Activated effector memory CD4-positive, alpha-beta T cell treated with anti-CD3 and anti-CD28 coated beads, Interleukin-2, amount 50 U/mL, for 16 hours (primary cell): ENCODE measurements at regions not wholly inside any gene's neighbourhood (a gene's known extent, or its start where the extent isn't known, plus 50 kb on each side); places are given as distances from the start of the nearest gene placed in this dataset.

Experiments
- DNase-seq: peaks from one replicate; pipeline ENCODE4 v3.0.0-alpha.2; 2020

DNA sequence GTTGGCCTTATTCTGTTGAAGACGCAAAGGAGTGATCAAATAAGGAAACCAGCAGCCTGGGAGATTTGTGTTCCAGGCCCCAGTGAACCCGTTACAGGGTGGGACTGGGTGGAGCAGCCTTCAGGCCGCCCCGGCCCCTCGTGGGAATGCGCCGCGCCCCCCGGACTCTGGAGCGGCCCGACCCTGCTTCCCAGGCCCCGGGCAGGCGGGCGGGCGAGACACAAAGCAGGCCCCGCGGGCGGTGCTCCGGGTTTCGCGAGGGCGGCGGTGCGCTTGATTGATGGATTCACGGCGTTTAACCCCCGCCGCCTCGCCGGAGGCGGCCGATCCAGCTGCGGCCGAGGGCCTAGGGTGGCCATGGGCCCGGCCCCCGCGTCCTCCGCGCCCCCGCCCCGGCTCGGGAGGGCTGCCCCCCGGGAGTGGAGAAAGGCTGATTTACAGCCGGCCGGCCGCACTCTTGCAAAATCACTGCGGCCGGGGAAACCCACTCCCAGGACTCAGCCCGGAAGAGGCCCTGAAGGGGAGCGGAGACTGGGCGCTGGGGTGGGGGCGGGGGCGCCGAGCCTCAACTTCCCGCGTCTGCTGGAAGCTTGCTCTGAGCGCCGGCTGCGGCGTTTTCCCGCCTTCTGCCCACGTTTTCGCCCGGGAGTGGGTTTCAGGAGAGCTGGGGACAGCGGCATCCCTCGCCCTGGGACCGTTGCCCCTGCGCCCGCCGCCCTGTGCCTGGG is 299.6 kb upstream of the NFE2L3 start:
- no peak for DNase-seq

DNA sequence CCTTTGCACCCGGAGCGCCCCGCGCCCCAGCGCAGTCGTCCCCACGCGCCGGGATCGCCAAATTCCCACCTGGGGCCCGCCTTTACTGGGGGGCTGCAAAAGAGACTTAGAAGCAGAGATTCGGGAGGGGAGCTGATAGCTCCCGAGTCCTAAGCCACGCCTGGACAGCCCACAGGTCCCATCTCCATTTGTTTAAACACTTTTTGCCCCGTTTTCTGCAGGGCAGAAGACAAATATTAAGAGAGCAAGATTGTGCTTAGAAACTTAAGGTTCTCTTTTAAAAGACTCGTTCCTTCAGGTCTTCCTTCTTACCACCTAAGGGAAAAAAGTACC is 299.1 kb upstream of the NFE2L3 start:
- no peak for DNase-seq

DNA sequence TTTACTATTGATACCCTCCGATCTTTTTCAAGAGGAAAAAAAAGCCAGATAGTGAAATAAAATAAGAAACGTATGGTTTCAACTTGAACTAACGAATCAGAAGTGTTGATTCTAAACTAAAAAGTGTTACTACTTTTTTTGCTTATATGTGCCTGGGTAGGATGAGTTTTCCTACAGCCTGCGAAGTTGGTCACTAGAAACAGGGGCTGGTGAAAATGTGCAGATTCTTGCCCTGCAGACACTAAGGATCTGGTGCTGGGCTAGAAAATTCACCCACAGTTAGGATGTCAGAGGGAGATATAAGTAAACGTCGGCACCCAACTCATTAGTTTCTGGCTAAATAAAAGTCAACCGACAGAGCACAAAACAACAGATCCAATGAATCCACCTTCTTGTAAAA is 298.7 kb upstream of the NFE2L3 start:
- no peak for DNase-seq

DNA sequence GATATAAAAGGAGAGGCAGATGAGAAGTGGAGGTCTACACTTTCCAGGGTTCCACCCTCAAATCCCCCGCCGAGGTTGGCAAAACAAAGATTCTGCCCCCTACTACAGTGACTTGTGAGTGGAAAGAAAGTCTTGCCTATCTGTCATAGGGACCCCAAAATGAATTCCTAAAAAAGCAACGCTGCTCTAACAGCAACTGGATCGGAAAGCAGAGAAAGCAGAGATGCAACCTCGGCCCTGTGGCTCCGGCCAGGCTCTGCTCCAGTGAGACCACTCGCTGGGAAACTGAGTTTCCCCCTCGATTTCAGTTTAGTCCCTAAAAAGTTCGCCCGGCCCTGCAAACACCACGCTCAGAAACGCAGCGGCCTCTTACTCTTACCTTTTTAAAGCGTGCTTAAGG is 297.9 kb upstream of the NFE2L3 start:
- no peak for DNase-seq

DNA sequence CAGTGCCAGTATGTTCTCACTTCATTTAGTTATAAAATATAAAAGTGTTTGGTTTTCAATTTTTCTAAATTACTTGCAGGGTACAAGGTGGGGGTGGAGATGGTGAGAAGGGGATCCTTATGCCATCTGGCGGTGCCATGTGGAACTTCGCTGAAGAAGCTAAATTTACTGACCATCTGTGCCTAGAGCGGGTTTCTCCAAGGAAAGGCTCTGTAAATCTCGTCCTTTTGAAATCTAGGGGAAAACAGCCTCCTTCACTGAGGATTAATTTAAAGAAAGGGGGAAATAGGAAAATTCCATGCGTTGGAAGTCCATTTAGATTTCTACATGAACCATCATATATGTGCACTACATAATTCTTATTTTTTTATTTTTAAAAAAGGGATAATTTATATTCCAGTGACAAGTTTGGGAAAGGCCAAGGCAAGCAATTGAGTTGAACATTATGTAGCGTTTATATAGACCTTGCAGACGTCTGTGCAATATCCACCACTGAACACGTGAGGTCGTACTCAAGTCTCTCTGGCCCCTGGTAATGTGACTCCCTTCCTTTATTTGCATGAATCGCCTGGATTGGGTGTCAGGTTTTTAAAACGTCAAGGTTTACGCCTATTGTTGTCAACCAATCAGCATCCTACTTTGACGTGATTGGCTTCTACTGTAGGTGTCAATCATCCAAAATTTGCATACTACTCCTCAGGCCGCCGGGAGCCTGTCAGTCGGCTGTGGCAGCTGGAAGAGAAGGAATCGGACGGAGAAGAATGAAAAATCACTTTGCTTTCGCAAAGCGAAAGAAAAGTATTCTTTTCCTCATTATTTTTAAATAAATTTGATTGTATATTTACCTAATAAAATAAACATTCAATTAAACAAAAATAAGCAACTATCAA is 297.1 kb upstream of the NFE2L3 start:
- no peak for DNase-seq

DNA sequence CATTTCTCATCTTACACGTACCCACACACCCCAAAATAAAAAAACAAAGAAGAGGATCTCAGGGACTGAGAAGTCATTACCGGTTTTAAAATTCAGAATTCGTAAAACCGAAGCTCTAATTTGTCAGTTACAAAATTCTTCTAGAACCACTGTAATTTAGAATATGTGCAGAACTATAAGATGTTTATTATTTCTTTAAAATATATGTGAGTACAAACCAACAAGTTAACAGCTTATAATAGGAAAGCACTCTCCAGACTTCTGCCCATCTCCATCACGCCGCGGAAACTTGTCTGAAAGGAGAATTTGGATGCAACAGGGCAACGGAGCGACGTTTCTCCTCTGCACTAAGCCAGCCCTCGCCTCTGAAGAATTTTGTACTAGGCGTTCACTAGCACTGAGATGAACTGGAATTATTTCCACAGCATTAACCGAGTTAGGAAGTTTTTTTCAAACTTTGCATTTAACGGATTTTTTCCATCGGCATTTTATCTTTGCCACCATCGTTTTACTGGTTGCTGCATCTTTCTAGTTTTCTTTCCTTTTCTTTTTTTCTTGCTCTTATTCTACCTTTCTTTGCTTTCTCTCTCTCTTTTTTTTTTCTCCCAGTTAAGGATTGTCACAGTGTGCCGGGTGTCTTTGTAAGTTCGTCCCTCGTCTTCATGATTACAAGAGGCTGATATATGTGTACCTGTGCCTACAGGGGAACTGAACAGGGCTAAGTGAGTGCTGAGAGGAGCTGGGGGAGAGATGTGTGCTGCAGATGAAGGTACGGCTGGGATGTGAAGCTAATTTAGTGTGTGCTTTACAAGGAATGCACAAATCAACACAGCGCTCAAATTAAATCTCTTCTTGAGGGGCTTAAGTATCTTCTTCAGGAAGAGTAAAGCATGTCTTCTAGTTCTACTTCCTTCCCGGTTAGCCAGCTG is 295.9 kb upstream of the NFE2L3 start:
- no peak for DNase-seq

DNA sequence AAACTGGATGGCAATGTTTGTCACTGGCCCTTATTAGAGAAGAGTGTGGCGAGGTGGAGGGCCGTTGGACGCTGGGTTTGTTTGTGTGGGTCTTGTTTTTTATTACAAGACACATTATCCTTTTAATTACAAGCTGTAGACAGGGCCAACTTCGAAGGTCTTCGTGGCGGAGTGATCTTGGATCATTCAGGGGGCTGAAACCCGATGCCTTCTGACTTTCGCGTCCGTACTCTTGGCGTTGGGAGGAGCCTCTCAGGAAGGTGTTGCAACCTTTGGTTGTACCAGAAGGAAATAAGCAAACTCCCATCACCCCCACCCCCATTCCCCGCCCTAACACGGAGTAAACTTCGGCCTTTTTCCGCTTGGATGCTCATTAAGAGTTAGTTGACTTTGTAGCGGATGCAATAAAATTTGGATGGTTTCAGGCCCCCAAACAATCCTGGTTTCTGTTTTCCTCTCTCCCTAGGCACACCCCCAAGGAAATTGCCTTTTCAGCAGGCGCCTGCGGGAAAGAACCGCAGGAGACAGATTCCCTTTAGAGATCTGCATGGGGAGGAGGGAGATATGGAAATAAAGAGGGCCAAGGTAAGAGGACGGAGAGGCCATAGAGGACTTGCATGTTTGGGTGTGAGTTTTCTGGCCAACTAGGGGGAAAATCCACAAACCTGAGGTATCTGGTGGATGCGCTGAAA is 294.5 kb upstream of the NFE2L3 start:
- no peak for DNase-seq

DNA sequence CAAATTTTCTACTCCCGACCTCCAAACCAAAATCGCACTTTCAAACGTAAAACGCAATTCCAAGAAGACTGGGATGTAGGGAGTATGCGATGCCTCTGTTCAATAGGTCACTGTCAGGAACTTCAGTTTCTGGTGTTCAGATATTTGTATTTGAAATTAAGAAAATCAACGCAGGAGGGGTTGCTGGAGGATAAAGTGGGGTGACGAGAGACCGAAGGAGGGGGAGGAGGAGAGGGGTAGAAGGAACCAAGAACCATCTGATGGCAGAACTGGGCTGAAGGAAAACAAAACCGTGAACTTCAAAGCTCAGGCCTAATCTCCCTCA is 293.8 kb upstream of the NFE2L3 start:
- no peak for DNase-seq

DNA sequence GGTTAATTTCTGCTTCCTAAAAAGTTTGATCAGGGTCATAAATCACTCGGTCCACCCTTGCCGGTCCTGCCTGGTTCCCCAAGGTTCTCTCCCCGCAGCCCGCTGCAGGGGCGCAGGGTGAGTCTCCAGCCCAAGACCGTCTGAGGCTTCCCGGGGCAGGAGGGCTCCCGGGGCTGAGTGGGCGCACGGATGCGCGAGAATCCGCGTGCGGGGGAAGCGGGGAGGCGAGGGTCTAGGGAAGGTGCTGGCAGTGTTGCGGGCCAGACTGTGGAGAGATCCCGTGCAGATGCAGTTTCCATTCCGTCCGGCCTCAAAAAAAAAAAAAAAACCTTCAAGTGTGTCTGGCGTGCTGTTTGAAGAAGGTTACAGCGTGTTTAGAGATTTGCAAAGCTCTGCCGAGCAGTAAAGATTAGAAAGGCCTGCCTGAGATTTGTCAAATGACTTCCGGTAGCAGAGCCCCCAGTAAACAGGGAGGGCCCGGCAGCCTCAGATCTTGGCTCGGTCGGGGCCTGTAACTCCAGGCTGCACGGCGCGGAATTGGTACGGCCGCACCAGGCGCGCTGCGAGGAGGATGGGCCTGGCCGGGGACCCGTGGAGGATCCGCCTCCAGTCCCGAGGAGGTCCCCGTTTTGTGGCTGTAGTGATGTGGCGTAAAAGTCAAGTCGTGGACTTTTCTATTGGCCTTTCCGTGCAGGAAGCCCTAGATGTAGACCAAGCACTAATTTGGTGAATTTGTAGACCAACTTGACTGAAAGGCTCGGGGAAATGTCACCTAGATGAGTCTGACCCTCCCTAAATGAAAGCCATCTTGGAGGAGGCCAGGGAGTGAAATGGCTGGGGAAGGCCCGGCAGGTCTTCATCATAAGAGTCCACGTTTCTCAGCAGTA is 293.2 kb upstream of the NFE2L3 start:
- no peak for DNase-seq

DNA sequence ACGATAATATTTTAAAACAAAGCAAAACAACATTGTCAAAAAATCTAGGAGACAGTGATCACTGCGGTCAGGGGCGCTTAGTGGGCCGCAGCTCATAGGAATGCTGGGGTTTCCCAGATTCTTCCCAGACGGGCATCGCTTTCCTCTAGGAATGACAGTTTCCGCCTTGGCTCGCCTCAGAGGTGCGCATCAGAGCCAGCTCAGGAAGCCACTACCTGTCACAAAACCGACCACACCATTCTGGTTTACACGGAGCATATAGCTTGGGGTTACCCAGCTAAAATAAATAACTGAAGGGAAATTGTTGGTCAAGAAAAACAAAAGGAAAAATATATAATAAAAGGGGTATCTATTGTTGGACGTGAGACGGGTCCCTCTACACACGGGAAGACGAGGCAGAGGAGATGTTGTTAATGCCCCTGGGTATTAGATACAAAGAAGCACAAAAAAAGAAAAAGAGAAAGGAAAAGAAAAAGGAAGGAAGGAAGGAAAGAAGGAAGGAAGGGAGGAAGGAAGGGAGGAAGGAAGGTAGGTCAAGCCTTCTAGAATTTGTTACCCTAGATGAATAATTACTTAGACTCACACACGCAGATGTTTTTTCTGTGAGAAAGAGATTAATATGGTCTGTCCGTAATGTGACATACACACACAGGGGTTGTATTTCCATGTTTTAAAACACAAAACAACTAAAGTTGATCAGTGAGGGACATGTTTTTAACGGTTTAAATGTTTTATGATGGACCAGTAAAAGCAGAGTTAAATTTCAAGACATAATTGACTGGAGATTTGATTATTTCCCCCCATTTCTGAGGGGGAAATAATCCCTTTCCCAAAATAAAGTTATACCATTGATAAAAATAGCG is 292.4 kb upstream of the NFE2L3 start:
- DNase-seq, result no peak

DNA sequence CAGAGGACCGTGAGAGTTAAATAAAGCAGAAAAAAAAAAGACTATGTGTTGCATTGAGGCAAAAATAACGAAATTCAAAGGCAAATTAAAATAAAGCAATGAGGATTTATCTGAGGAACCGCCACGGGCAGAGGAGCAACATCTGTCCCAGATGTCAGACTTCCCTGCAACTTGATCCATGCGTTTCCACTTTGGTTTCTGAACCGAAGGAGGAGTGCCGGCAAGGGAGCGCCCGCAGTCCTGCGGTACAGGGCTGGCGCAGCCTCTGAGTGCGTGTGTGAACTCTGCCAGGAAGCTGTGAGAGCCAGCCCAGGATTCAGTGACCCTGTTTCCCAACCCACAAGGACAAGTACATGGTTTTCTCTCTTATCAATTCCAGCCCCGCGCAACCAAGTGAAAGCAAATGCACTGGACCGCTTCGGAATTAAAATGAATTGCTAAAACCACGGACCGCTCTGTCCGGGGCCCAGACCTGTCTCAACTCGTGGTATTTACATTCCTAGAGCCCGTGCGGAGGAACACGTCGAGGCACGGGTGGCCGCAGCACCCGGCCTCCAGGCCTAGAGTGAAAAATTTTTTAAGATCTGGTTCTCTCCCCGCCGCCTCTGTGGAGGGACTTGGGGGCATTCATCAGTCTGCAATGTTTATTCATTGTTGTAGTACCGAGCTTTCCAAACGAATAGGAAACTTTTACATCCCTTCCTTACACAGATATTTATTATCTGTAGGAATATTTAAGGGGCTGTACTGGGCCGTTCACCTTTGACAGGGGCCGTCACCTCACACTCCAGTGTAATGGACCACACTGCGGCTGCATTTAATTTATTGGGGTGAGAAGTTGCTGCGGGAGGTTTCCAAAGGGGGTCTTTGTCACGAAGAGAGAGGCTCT is 291.5 kb upstream of the NFE2L3 start:
- no peak for DNase-seq

DNA sequence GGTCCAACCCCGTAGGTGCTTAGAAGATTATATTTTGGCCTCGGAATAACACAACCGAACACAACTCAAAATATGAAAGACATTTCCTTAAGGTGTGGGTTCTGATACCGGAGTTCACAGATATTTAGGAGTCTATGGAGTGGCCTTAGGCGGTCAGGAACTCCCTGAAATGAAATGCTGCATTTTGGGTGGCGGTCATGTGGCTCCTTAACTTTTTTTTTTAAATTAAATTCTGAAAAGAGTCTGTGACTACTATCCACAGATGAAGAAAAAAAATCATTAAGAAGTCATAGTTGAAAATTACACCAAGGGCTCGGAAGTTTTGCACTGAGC is 290.9 kb upstream of the NFE2L3 start:
- DNase-seq, result no peak

DNA sequence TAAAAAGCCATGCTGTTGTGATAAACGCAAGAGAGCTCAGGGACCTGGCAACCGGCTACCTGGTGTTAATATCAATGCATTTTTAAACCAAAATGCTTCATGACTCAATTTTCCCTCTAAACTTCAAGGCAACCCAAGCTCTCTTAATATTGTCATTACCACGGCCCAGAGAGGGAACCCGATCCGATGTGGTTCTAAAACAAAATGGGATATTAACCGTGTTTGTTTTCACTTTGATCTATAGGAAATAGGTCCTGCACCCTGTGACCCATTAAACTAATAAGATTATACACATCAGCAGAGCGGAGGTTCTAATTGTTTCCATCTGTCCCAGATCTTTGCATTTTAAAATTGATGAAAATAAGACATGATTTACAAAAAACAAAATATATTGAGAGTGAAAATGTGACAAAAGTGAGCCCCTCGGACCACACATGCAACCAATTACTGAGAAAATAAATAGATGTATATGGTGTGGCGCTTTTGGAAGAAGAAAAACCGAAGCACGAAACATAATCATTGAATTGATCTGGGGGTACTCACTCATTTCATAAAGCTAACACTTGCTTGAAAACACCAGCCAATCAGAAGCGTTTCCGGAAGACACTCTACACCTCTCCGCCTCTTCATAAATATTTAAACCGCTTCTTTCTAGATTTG is 290.3 kb upstream of the NFE2L3 start:
- DNase-seq, result no peak

DNA sequence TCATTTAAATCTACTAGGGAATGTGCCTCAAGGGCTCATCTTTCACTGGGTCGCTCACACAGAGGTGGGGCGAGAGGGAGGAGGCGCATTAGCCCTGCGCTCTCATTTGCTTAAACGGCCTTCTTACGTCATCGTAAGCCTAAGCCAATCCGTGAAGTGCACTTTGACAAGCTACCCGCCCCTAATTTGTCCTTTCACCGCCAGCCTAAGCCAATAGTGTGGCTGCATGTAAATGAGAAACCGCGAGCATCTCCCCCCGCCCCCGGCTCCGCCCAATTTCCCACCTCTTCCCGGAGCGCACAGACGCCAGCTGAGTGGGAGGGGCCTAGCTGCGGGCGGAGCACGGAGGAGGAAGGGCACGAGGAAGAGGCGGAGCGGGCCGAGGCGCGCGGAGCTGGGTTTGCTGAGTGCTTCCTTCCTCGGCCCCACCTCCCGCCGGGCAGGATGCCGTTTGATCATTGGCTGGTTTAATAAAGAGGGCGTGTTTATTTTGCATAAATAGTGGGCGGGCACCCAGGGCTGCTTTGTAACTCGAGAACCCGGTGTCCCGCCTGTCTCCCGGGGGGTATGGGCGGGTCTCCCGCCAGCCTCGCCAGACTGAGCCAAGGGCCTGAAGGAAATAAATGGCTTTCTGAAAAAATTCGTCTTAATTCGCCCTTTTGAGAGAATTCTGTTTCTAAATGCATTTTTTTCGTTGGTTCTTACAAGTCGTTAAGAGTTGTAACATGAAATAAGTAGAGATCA is 289.6 kb upstream of the NFE2L3 start:
- peak; percentile 90 for DNase-seq

DNA sequence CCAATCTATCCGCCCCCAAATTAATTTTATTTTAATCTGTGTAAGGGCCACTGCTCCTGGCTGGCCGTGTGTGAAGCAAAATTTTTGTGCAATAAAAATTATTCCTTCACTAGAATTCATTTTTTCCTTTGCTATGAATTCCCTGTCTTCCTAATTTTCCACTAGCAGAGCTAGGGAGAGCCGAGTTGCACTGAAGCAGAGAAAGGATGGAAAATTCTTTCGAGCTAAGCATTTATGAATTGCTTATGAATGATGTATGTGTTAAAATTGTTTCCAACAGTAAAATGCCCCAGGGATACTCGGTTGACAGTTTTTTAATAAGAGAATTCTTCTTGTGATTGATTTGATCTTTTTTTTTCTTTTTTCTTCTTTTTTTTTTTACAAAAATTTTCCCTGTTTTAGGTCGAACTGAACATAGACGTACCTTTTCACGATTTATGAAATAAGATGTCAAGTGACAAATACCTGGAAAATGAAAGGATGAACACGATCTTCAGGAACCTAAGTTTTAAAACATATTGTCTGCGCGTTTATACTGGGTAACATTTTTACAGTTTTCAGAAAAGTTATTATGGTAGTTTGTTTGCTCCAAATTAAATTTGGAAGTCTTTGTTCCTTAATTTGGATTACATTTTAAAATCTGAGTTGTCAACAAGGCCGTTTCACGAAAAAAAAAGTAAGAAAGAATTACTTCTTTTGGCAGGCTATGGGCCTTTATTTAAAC is 288.8 kb upstream of the NFE2L3 start:
- DNase-seq, result no peak

DNA sequence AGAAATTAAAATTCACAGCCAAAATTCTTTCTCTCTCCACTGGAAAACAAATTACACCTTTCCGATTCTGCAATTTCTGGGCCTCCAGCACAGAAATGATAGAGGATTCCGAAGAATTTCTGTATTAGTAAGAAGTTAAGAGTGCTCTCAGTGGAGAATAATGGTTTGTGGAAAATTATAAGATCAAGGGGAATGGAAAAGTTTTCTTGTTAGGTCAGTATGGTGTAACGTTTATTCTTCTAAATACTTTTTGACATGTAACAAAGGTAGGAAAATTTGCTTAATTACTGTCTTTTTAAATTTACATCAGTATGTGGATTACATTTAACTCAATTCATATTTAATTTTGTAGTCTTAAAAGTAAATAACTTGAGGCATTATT is 288.3 kb upstream of the NFE2L3 start:
- DNase-seq, result no peak

DNA sequence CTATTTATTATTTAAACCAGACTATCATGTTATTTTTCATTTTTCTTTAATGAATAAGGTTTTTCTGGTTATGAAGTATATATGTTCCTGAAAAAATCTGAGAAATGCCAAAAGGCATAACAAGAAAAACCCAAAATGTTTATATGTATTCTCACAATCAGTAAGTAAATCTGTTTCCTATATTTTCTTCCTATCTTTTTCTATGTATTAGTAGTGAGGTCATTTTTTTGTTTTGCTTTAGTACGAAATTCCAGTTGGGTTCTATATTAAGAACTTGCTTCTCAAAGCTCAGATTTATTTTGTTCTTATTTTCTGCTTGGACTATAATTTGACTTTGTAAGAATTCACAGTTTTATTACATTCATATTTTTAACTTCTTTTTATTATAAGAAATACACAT is 287.5 kb upstream of the NFE2L3 start:
- no peak for DNase-seq
